GM19324 (cell line): ENCODE measurements at regions not wholly inside any gene's neighbourhood (a gene's known extent, or its start where the extent isn't known, plus 50 kb on each side); places are given as distances from the start of the nearest gene placed in this dataset.
"Not testable (repeated sequence)": the region's sequence is repeated elsewhere in the genome, so short reads cannot be mapped to it uniquely, and the experiment has no call there.

Experiments
- ATAC-seq: cut with Tn5 transposase; IDR thresholded peaks from one replicate; pipeline ENCODE4 v1.9.1; 2021; ENCODE audit warnings: mild to moderate bottlenecking, moderate library complexity; ENCODE audit not compliant: unreplicated experiment, low FRiP score

GRCh38 chr7:79594671-79595070 lies 141.2 kb upstream of the MAGI2 start:
- ATAC-seq: not testable (repeated sequence)

GRCh38 chr7:79593866-79594301 lies 140.4 kb upstream of the MAGI2 start:
- no peak for ATAC-seq

GRCh38 chr7:79590916-79591623 lies 137.6 kb upstream of the MAGI2 start:
- ATAC-seq: no peak

- no peak for ATAC-seq
These were observed 136.9 kb upstream of the MAGI2 start for GRCh38 chr7:79590391-79590790.

- no peak for ATAC-seq
These were observed 117.4 kb upstream of the MAGI2 start for GRCh38 chr7:79570903-79571302.

GRCh38 chr7:79563821-79564522 lies 110.5 kb upstream of the MAGI2 start:
- no peak for ATAC-seq

GRCh38 chr7:79555571-79555970 lies 102.1 kb upstream of the MAGI2 start:
- no peak for ATAC-seq

- no peak for ATAC-seq
These were observed 100.5 kb upstream of the MAGI2 start for GRCh38 chr7:79553811-79554555.

- no peak for ATAC-seq
These were observed 99.0 kb upstream of the MAGI2 start for GRCh38 chr7:79552463-79552862.

GRCh38 chr7:79548727-79549126 lies 95.3 kb upstream of the MAGI2 start:
- ATAC-seq: no peak

- ATAC-seq: no peak
These were observed 93.7 kb upstream of the MAGI2 start for GRCh38 chr7:79547132-79547531.

GRCh38 chr7:79540592-79540991 lies 87.1 kb upstream of the MAGI2 start:
- no peak for ATAC-seq

- ATAC-seq: no peak
These were observed 80.7 kb upstream of the MAGI2 start for GRCh38 chr7:79534128-79534527.

GRCh38 chr7:79531905-79532664 lies 78.6 kb upstream of the MAGI2 start:
- ATAC-seq: no peak

- no peak for ATAC-seq
These were observed 77.6 kb upstream of the MAGI2 start for GRCh38 chr7:79531116-79531515.

GRCh38 chr7:79529881-79530235 lies 76.4 kb upstream of the MAGI2 start:
- no peak for ATAC-seq

- ATAC-seq: no peak
These were observed 75.9 kb upstream of the MAGI2 start for GRCh38 chr7:79529214-79529880.

- ATAC-seq: no peak
These were observed 75.0 kb upstream of the MAGI2 start for GRCh38 chr7:79528421-79528820.

GRCh38 chr7:79524048-79524447 lies 70.6 kb upstream of the MAGI2 start:
- no peak for ATAC-seq

- no peak for ATAC-seq
These were observed 70.0 kb upstream of the MAGI2 start for GRCh38 chr7:79523436-79523835.
